Thymus (tissue), 11 donors: ENCODE measurements at regions not wholly inside any gene's neighbourhood (a gene's known extent, or its start where the extent isn't known, plus 50 kb on each side); places are given as distances from the start of the nearest gene placed in this dataset.

ENCODE experiments used
- DNase-seq, 9 donors: peaks; one replicate each; pipeline ENCODE4 v3.0.0-alpha.2; 2013; ENCODE audit warnings: low spot score in 9 of 9, low read depth in 6 of 9, missing footprints in 1 of 9
- H3K27ac ChIP-seq, 2 donors: one replicate each; pipeline ENCODE4 v1.5.1; 2013; ENCODE audit warnings: control low read depth in 1 of 2, low read depth in 1 of 2, low read length in 1 of 2, mild to moderate bottlenecking in 1 of 2, moderate library complexity in 1 of 2
- H3K27me3 ChIP-seq, 2 donors: one replicate each; pipeline ENCODE4 v1.5.1; 2013; ENCODE audit warnings: low read length in 1 of 2; ENCODE audit not compliant: control insufficient read depth in 2 of 2, insufficient read depth in 1 of 2
- H3K36me3 ChIP-seq, 2 donors: one replicate each; pipeline ENCODE4 v1.5.1; 2013; ENCODE audit warnings: low read length in 1 of 2, mild to moderate bottlenecking in 1 of 2, moderate library complexity in 1 of 2; ENCODE audit not compliant: control insufficient read depth in 2 of 2, insufficient read depth in 2 of 2
- H3K4me1 ChIP-seq, 2 donors: one replicate each; pipeline ENCODE4 v1.5.1; 2013; ENCODE audit warnings: low read length in 2 of 2; ENCODE audit not compliant: control insufficient read depth in 2 of 2, insufficient read depth in 2 of 2
- H3K4me3 ChIP-seq, 2 donors: one replicate each; pipeline ENCODE4 v1.5.1; 2013; ENCODE audit warnings: low read length in 2 of 2, control low read depth in 1 of 2, mild to moderate bottlenecking in 1 of 2
- H3K9me3 ChIP-seq, 2 donors: one replicate each; pipeline ENCODE4 v1.5.1; 2013; ENCODE audit warnings: low read length in 1 of 2, mild to moderate bottlenecking in 1 of 2; ENCODE audit not compliant: control insufficient read depth in 2 of 2, insufficient read depth in 1 of 2
- WGBS: extraction: QIAGEN DNeasy Blood & Tissue Kit; methylation state at CpG from one replicate; pipeline ENCODE4 v1.1.7; 2013; 5-methylcytosine and 5-hydroxymethylcytosine counted together
- donor health status: healthy.

DNA sequence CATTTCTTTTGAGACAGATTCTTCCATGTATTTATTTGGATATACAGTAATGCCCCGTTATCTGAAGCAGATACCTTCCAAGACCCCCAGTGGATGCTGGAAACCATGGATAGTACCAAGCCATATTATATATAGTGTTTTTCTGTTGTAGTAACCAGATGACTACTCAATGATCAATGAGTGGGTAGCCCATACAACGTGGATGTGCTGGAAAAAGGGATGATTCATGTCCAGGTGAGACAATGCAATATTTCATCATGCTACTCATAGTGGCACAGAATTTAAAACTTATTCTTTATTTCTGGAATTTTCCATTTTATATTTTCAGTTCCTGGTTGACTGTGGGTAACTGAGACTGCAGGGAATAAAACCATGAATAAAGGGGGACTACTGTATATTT is 427.5 kb downstream of the METTL15 start:
- 76% methylated on average over 2 of the region's 2 CpGs for WGBS
- Histone ChIP-seq H3K9me3 (no peaks in the 10 kb centered on the region), H3K27ac (no peak overlapping the region), H3K27me3 (no peaks in the 10 kb centered on the region), H3K4me1 (no peaks in the 10 kb centered on the region), H3K36me3 (no peaks in the 10 kb centered on the region), H3K4me3 (no peak overlapping the region)
- no peak for DNase-seq

DNA sequence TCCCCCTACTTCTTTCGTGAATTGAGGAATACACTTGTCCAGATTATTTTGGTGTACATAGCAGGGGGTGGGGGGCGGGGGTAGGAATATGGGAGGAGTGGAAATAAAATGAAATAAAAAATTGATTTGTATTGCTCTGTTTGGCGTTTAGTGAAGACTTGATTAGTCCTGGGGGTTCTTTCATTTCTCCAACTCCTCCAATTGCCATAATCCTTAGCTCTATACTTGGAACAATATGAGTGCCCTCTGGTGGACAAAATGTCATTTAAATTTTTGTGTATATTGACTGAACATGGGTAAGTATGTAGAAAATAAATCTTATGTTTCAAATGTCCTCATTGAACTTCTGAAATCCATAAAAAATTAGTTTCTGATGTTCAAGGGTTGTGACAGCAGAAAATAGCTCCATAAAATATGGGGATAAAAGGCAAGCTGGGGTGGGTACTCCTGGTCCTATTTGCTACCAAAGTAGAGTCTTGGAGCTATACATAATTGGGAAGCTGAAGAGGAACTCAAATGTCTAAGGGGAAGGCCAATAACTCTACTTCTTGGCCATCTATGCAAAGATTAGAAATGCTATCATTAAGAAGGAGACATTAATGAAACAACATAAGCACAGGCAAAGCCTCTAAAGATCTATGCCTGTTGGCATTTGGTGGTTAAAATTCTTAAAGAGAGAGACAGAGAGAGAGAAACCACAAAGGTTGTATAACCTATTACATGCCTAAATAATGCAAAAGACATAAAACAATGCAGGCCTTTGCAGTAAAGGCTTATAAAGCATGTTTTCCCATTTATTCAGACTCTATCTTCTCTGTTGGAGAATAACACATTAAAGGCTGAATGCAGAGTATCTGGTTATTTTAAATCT is 421.6 kb downstream of the METTL15 start:
- H3K4me1 ChIP-seq = no peaks in the 10 kb centered on the region
- WGBS = 59% methylated on average over 3 of the region's 3 CpGs

DNA sequence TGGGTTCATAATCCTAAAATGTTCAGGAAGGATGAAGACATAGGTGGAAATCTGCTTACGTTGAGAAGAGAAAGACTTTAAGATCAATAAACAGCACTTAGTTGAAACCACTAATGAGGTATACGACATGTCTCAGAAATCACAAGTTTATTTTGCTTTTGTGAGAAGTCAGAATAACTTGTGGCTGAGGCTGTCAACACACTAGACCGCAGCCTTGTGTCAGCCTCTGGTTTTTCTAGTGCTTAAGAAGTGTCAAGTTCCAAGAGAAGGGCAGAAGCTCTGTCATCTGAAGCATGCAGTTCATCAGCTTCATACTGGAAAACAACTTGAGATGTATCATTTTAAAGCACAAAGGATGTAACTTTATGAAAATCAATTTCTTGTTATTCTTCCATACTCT is 420.9 kb downstream of the METTL15 start:
- Histone ChIP-seq H3K27me3 (no peaks in the 10 kb centered on the region), H3K36me3 (no peaks in the 10 kb centered on the region), H3K9me3 (peaks cover 0 to 12% of the 10 kb centered on the region in 2 donors), H3K4me1 (no peaks in the 10 kb centered on the region), H3K4me3 (no peak overlapping the region), H3K27ac (no peak overlapping the region)
- 92% methylated on average over 3 of the region's 3 CpGs for WGBS
- no peak for DNase-seq

More for the DNA sequence above, 421.6 kb downstream of the METTL15 start:
- H3K36me3 ChIP-seq = no peaks in the 10 kb centered on the region
- H3K4me3 ChIP-seq = no peak overlapping the region
- H3K27me3 ChIP-seq = no peaks in the 10 kb centered on the region
- no peak overlapping the region for H3K27ac ChIP-seq
- DNase-seq = peak in 4 of 9 donors; percentile 1 to 31 (median 6)
- H3K9me3 ChIP-seq = peaks cover 0 to 12% of the 10 kb centered on the region in 2 donors

DNA sequence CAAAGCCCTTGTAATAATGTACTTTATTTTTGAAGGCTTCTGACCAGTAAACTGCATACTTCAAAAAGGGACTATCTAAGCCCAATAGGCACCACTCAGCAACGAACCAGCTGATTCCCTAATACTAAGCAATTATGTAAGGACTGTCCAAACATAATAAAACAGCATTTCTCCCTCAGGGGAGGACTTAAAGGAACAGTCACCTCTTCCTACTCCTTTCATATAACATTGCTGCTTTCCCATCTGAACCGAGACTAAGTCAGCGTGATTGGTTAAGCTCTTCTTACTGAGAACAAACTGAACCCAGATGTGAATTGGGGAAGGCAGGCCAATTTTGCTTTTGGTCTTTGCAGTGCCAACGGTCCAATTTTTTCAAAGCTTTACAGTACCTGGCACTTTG is 420.0 kb downstream of the METTL15 start:
- H3K4me1 ChIP-seq = no peaks in the 10 kb centered on the region

DNA sequence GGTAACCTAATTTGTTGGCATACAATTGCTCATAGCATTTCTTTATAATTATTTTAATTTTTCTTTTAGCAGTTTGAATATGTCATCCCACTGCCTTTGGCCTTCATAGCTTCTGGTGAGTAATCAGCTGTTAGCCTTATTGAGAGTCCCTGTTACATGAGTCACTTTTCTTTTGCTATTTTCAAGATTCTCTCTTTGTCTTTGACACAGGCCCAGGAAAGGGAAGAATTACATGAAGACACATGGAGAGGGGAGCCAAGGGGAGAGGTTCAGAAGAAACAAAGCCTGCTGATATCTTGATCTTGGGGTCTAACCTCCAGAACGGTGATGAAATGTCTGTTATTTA is 418.2 kb downstream of the METTL15 start:
- Histone ChIP-seq H3K27ac (no peak overlapping the region), H3K4me1 (no peaks in the 10 kb centered on the region), H3K36me3 (no peaks in the 10 kb centered on the region), H3K4me3 (no peak overlapping the region), H3K27me3 (no peaks in the 10 kb centered on the region), H3K9me3 (peaks cover 0 to 12% of the 10 kb centered on the region in 2 donors)
- WGBS = 98% methylated on average over 1 of the region's 1 CpG
- no peak for DNase-seq

More for the DNA sequence above, 420.0 kb downstream of the METTL15 start:
- H3K36me3 ChIP-seq = no peaks in the 10 kb centered on the region
- DNase-seq = no peak
- 87% methylated on average over 4 of the region's 4 CpGs for WGBS
- no peak overlapping the region for H3K27ac ChIP-seq
- H3K27me3 ChIP-seq = no peaks in the 10 kb centered on the region
- H3K9me3 ChIP-seq = peaks cover 0 to 12% of the 10 kb centered on the region in 2 donors
- no peak overlapping the region for H3K4me3 ChIP-seq

- WGBS = 91% methylated on average over 25 of the region's 25 CpGs
- Histone ChIP-seq H3K36me3 (no peaks in the 10 kb centered on the region), H3K4me1 (no peaks in the 10 kb centered on the region), H3K9me3 (peaks cover 0 to 12% of the 10 kb centered on the region in 2 donors), H3K4me3 (no peak overlapping the region), H3K27me3 (no peaks in the 10 kb centered on the region), H3K27ac (no peak overlapping the region)
- no peak for DNase-seq
Observed at GRCh38 chr11:28525636-28526405, 417.6 kb downstream of the METTL15 start.

DNA sequence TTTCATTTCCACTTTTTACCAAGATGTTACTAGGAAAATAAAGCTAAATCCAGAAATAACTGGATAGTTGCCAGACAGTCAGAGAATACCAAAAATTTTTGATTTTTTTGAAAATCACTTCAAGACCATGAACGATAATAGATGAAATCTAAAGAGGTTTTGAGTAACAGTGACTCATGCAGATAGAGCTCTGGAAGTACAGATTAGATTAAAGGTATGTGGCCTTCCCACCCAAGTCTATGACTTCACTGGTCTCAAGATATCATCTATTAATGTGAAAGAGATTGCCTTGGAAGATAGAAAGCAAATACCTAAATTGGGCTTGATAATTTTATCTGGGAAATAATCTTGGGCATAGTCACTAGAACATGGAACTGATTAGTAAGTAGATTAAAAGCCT is 415.9 kb downstream of the METTL15 start:
- Histone ChIP-seq H3K27me3 (no peaks in the 10 kb centered on the region), H3K27ac (no peak overlapping the region), H3K4me3 (no peak overlapping the region), H3K4me1 (no peaks in the 10 kb centered on the region), H3K36me3 (no peaks in the 10 kb centered on the region), H3K9me3 (peaks cover 0 to 12% of the 10 kb centered on the region in 2 donors)
- no peak for DNase-seq
- 35% methylated on average over 1 of the region's 1 CpG for WGBS

GRCh38 chr11:28521075-28521474 is 412.9 kb downstream of the METTL15 start:
- no peak for DNase-seq
- Histone ChIP-seq H3K36me3 (no peaks in the 10 kb centered on the region), H3K27ac (no peak overlapping the region), H3K27me3 (no peaks in the 10 kb centered on the region), H3K4me1 (no peaks in the 10 kb centered on the region), H3K9me3 (peaks cover 0 to 7% of the 10 kb centered on the region in 2 donors), H3K4me3 (no peak overlapping the region)
- 90% methylated on average over 2 of the region's 2 CpGs for WGBS

GRCh38 chr11:28520291-28520690 is 412.1 kb downstream of the METTL15 start:
- no peaks in the 10 kb centered on the region for H3K27me3 ChIP-seq
- H3K36me3 ChIP-seq = no peaks in the 10 kb centered on the region
- no peak overlapping the region for H3K4me3 ChIP-seq
- DNase-seq = no peak
- H3K9me3 ChIP-seq = no peaks in the 10 kb centered on the region
- H3K4me1 ChIP-seq = no peaks in the 10 kb centered on the region
- H3K27ac ChIP-seq = no peak overlapping the region
- WGBS = 84% methylated on average over 1 of the region's 1 CpG
